ENCODE measurements at regions not wholly inside any gene's neighbourhood (a gene's known extent, or its start where the extent isn't known, plus 50 kb on each side); places are given as distances from the start of the nearest gene placed in this dataset.

- no peak for DNase-seq (ENCODE audit: low read depth in 2 of 2)
Measured at GRCh38 chr15:66615846-66616245, 50.0 kb upstream of the LCTL start.

- no peak for DNase-seq (ENCODE audit: low read depth in 2 of 2)
Measured at GRCh38 chr15:66617137-66618090, 51.6 kb upstream of the LCTL start.

GRCh38 chr15:66619152-66619903 lies 53.5 kb upstream of the LCTL start:
- peak in 1 of 2 experiments; percentile 39 for DNase-seq (ENCODE audit: low read depth in 2 of 2)

- DNase-seq (ENCODE audit: low read depth in 2 of 2), result no peak
Measured at GRCh38 chr15:66620341-66620740, 54.5 kb upstream of the LCTL start.

- DNase-seq (ENCODE audit: low read depth in 2 of 2), result no peak
Measured at GRCh38 chr15:66620744-66621344, 55.0 kb upstream of the LCTL start.

- no peak for DNase-seq (ENCODE audit: low read depth in 2 of 2)
Measured at GRCh38 chr15:66621491-66622467, 56.0 kb upstream of the LCTL start.

- no peak for DNase-seq (ENCODE audit: low read depth in 2 of 2)
Measured at GRCh38 chr15:66622591-66623022, 56.8 kb upstream of the LCTL start.

GRCh38 chr15:66623801-66624453 lies 58.1 kb upstream of the LCTL start:
- DNase-seq (ENCODE audit: low read depth in 2 of 2), result no peak

- no peak for DNase-seq (ENCODE audit: low read depth in 2 of 2)
Measured at GRCh38 chr15:66625531-66625930, 59.7 kb upstream of the LCTL start.

GRCh38 chr15:66625974-66626373 lies 60.2 kb upstream of the LCTL start:
- no peak for DNase-seq (ENCODE audit: low read depth in 2 of 2)

GRCh38 chr15:66628976-66629723 lies 63.4 kb upstream of the LCTL start:
- DNase-seq (ENCODE audit: low read depth in 2 of 2), result no peak

GRCh38 chr15:66629817-66630576 lies 64.2 kb upstream of the LCTL start:
- DNase-seq (ENCODE audit: low read depth in 2 of 2), result no peak

- no peak for DNase-seq (ENCODE audit: low read depth in 2 of 2)
Measured at GRCh38 chr15:66630801-66631351, 65.1 kb upstream of the LCTL start.

- DNase-seq (ENCODE audit: low read depth in 2 of 2), result no peak
Measured at GRCh38 chr15:66631616-66632263, 65.9 kb upstream of the LCTL start.

GRCh38 chr15:66633041-66633937 lies 67.5 kb upstream of the LCTL start:
- no peak for DNase-seq (ENCODE audit: low read depth in 2 of 2)

- DNase-seq (ENCODE audit: low read depth in 2 of 2), result no peak
Measured at GRCh38 chr15:66633938-66634250, 68.1 kb upstream of the LCTL start.

- no peak for DNase-seq (ENCODE audit: low read depth in 2 of 2)
Measured at GRCh38 chr15:66634540-66634939, 67.5 kb upstream of the SMAD6 start.

Data from stimulated activated CD4-positive, alpha-beta T cell treated with anti-CD3 and anti-CD28 coated beads, Interleukin-12 subunit alpha, Interleukin-12 subunit beta, amount 100 ng/mL, for 24 hours (primary cell).